GM23338 (cell line): ENCODE measurements at regions not wholly inside any gene's neighbourhood (a gene's known extent, or its start where the extent isn't known, plus 50 kb on each side); places are given as distances from the start of the nearest gene placed in this dataset.

Source experiments
- ATAC-seq: fragments of 200-7000 bp; cut with Tn5 transposase; 3 replicates; pipeline ENCODE4 v1.9.1; 2020
- DNase-seq: peaks from one replicate; pipeline ENCODE4 v3.0.0-alpha.2; 2015; ENCODE audit warnings: low spot score
- H2AFZ ChIP-seq: fragments of 200-600 bp; sonication (generic); 2 replicates; pipeline ENCODE4 v1.8.0; 2016; ENCODE audit warnings: antibody characterized with exemption, mild to moderate bottlenecking, moderate library complexity
- H3F3A ChIP-seq: fragments of 200-600 bp; sonication (generic); replicated peaks from 2 replicates; pipeline ENCODE4 v1.8.0; 2017; ENCODE audit warnings: antibody characterized with exemption, mixed run types, low read depth
- H3K27ac ChIP-seq: fragments of 200-600 bp; sonication (generic); 2 replicates; pipeline ENCODE4 v1.6.1; 2016; ENCODE audit warnings: low read depth
- H3K27me3 ChIP-seq: fragments of 200-600 bp; sonication (generic); 2 replicates; pipeline ENCODE4 v1.8.0; 2016; ENCODE audit warnings: mild to moderate bottlenecking, mixed run types, moderate library complexity; ENCODE audit not compliant: insufficient read depth
- H3K36me3 ChIP-seq: fragments of 200-600 bp; sonication (generic); 2 replicates; pipeline ENCODE4 v1.8.0; 2016; ENCODE audit warnings: mild to moderate bottlenecking; ENCODE audit not compliant: insufficient read depth
- H3K4me1 ChIP-seq: fragments of 200-600 bp; sonication (generic); 2 replicates; pipeline ENCODE4 v1.8.0; 2016; ENCODE audit warnings: mild to moderate bottlenecking, moderate library complexity; ENCODE audit not compliant: insufficient read depth
- H3K4me2 ChIP-seq: fragments of 200-600 bp; sonication (generic); 2 replicates; pipeline ENCODE4 v1.7.1; 2017; ENCODE audit warnings: mixed run types
- H3K4me3 ChIP-seq: fragments of 200-600 bp; sonication (generic); 2 replicates; pipeline ENCODE4 v1.6.1; 2016; ENCODE audit warnings: mixed run types
- H3K79me2 ChIP-seq: fragments of 200-600 bp; sonication (generic); replicated peaks from 2 replicates; pipeline ENCODE4 v1.8.0; 2017; ENCODE audit warnings: mild to moderate bottlenecking; ENCODE audit not compliant: insufficient read depth
- H3K9me2 ChIP-seq: fragments of 200-600 bp; sonication (generic); 2 replicates; pipeline ENCODE4 v1.8.0; 2017; ENCODE audit not compliant: insufficient read depth
- H4K20me1 ChIP-seq: fragments of 200-600 bp; sonication (generic); replicated peaks from 2 replicates; pipeline ENCODE4 v1.8.0; 2017; ENCODE audit warnings: mild to moderate bottlenecking; ENCODE audit not compliant: insufficient read depth
- H3K27ac Mint-ChIP-seq: 2 replicates; pipeline ENCODE4 v1.8.0; 2020; ENCODE audit warnings: inconsistent platforms, mild to moderate bottlenecking, moderate library complexity, mixed read lengths
- H3K27me3 Mint-ChIP-seq: 3 replicates; pipeline ENCODE4 v1.8.0; 2022; ENCODE audit warnings: low read depth, mild to moderate bottlenecking, moderate library complexity, mixed read lengths, inconsistent platforms; ENCODE audit not compliant: insufficient read depth, poor library complexity
- H3K36me3 Mint-ChIP-seq: 3 replicates; pipeline ENCODE4 v1.8.0; 2021; ENCODE audit warnings: low read depth, mild to moderate bottlenecking, inconsistent platforms, moderate library complexity, mixed read lengths
- H3K4me1 Mint-ChIP-seq: 3 replicates; pipeline ENCODE4 v1.8.0; 2020; ENCODE audit warnings: mild to moderate bottlenecking, inconsistent platforms, mixed read lengths
- H3K4me3 Mint-ChIP-seq: 3 replicates; pipeline ENCODE4 v1.8.0; 2021; ENCODE audit warnings: moderate library complexity, mild to moderate bottlenecking, inconsistent platforms, mixed read lengths
- H3K9me3 Mint-ChIP-seq: 3 replicates; pipeline ENCODE4 v1.8.0; 2020; ENCODE audit warnings: moderate library complexity, mild to moderate bottlenecking, inconsistent platforms, mixed read lengths
- CREB1 ChIP-seq: fragments of 250-450 bp; sonication (Bioruptor Pico); IDR thresholded peaks from 2 replicates; pipeline ENCODE4 v1.5.0; 2020; ENCODE audit warnings: low read depth, mild to moderate bottlenecking, moderate library complexity
- EZH2 ChIP-seq: fragments of 200-600 bp; sonication (generic); IDR thresholded peaks from one replicate; pipeline ENCODE4 v1.8.0; 2017; ENCODE audit warnings: antibody characterized with exemption, mild to moderate bottlenecking, low read depth; ENCODE audit not compliant: unreplicated experiment
- JUNB ChIP-seq: IDR thresholded peaks from one replicate; pipeline ENCODE4 v1.6.1; 2016; ENCODE audit warnings: antibody characterized with exemption; ENCODE audit not compliant: unreplicated experiment
- POLR2AphosphoS5 ChIP-seq: IDR thresholded peaks from 2 replicates; pipeline ENCODE4 v1.6.1; 2016; ENCODE audit warnings: antibody characterized with exemption, low read depth
- TF ChIP-seq, protein P1 (sequence below): IDR thresholded peaks from 2 replicates; pipeline ENCODE4 v1.6.1; 2016; ENCODE audit warnings: antibody characterized with exemption
- TF ChIP-seq, protein P2 (sequence below): fragments of 250-450 bp; sonication (Bioruptor Pico); IDR thresholded peaks from 2 replicates; pipeline ENCODE4 v1.5.0; 2020; ENCODE audit warnings: mild to moderate bottlenecking, moderate library complexity

DNA sequence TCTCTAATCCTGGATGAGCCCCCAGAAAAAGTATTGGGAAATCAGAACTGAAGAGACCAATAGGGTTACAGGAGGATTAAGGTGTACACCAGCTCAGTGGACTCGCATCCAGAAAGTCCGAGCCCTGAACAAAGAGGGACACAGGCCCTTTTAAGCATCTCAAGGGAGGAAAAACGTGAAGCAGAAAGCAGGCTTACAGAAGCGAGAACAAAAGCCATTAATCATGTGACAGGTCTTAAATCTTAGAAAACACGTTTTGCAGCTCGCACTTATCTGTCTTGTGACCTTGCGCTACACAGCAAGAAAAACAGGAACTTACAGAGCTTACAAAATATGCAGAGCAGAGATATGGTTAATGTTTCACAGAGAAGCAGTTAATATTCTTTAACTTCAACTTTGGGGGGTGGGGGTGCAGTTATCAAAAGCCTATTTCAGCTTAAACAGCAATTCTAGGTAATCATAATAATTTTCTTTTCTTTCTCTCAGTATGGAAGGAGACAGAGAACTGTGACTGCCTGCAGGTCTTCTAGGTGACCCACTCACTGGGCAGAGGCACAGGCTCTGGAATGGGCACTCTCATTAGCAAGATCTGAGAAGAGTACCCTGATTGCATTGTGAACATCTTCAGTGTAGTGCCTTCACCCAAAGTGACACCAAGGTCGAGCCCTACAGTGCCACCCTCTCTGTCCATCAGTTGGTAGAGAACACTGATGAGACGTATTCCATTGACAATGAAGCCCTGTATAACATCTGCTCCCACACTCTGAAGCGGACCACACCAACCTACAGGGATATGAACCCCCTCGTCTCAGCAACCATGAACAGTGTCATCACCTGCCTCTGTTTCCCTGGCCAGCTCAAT, 65.0 kb upstream of the MOCS1 start:
- Histone ChIP-seq H3K9me2 (0 out of 2 replicates have a peak, but pooled peaks cover 5% of the 10 kb centered on the region), H3K27ac (no peak overlapping the region), H3K79me2 (no peaks in the 10 kb centered on the region), H3K36me3 (no peaks in the 10 kb centered on the region; the same call in 1 of the 2 replicates), H3K4me1 (no peaks in the 10 kb centered on the region), H3F3A (no peaks in the 10 kb centered on the region), H2AFZ (no peak overlapping the region), H3K4me2 (no peak overlapping the region), H4K20me1 (no peaks in the 10 kb centered on the region), H3K27me3 (no peaks in the 10 kb centered on the region), H3K4me3 (no peak overlapping the region)
- Mint-ChIP-seq H3K9me3 (peaks cover 54% of the 10 kb centered on the region), H3K4me3 (no peak overlapping the region), H3K4me1 (no peaks in the 10 kb centered on the region), H3K27me3 (no peaks in the 10 kb centered on the region), H3K27ac (no peak overlapping the region), H3K36me3 (peaks cover 27% of the 10 kb centered on the region)
- DNase-seq (no peak), ATAC-seq (no peak)
- TF ChIP-seq POLR2AphosphoS5 (no peak), JUNB (no peak), EZH2 (no peak), CREB1 (no peak)
- TF ChIP-seq, protein P1, sequence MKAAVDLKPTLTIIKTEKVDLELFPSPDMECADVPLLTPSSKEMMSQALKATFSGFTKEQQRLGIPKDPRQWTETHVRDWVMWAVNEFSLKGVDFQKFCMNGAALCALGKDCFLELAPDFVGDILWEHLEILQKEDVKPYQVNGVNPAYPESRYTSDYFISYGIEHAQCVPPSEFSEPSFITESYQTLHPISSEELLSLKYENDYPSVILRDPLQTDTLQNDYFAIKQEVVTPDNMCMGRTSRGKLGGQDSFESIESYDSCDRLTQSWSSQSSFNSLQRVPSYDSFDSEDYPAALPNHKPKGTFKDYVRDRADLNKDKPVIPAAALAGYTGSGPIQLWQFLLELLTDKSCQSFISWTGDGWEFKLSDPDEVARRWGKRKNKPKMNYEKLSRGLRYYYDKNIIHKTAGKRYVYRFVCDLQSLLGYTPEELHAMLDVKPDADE: no peak
- TF ChIP-seq, protein P2, sequence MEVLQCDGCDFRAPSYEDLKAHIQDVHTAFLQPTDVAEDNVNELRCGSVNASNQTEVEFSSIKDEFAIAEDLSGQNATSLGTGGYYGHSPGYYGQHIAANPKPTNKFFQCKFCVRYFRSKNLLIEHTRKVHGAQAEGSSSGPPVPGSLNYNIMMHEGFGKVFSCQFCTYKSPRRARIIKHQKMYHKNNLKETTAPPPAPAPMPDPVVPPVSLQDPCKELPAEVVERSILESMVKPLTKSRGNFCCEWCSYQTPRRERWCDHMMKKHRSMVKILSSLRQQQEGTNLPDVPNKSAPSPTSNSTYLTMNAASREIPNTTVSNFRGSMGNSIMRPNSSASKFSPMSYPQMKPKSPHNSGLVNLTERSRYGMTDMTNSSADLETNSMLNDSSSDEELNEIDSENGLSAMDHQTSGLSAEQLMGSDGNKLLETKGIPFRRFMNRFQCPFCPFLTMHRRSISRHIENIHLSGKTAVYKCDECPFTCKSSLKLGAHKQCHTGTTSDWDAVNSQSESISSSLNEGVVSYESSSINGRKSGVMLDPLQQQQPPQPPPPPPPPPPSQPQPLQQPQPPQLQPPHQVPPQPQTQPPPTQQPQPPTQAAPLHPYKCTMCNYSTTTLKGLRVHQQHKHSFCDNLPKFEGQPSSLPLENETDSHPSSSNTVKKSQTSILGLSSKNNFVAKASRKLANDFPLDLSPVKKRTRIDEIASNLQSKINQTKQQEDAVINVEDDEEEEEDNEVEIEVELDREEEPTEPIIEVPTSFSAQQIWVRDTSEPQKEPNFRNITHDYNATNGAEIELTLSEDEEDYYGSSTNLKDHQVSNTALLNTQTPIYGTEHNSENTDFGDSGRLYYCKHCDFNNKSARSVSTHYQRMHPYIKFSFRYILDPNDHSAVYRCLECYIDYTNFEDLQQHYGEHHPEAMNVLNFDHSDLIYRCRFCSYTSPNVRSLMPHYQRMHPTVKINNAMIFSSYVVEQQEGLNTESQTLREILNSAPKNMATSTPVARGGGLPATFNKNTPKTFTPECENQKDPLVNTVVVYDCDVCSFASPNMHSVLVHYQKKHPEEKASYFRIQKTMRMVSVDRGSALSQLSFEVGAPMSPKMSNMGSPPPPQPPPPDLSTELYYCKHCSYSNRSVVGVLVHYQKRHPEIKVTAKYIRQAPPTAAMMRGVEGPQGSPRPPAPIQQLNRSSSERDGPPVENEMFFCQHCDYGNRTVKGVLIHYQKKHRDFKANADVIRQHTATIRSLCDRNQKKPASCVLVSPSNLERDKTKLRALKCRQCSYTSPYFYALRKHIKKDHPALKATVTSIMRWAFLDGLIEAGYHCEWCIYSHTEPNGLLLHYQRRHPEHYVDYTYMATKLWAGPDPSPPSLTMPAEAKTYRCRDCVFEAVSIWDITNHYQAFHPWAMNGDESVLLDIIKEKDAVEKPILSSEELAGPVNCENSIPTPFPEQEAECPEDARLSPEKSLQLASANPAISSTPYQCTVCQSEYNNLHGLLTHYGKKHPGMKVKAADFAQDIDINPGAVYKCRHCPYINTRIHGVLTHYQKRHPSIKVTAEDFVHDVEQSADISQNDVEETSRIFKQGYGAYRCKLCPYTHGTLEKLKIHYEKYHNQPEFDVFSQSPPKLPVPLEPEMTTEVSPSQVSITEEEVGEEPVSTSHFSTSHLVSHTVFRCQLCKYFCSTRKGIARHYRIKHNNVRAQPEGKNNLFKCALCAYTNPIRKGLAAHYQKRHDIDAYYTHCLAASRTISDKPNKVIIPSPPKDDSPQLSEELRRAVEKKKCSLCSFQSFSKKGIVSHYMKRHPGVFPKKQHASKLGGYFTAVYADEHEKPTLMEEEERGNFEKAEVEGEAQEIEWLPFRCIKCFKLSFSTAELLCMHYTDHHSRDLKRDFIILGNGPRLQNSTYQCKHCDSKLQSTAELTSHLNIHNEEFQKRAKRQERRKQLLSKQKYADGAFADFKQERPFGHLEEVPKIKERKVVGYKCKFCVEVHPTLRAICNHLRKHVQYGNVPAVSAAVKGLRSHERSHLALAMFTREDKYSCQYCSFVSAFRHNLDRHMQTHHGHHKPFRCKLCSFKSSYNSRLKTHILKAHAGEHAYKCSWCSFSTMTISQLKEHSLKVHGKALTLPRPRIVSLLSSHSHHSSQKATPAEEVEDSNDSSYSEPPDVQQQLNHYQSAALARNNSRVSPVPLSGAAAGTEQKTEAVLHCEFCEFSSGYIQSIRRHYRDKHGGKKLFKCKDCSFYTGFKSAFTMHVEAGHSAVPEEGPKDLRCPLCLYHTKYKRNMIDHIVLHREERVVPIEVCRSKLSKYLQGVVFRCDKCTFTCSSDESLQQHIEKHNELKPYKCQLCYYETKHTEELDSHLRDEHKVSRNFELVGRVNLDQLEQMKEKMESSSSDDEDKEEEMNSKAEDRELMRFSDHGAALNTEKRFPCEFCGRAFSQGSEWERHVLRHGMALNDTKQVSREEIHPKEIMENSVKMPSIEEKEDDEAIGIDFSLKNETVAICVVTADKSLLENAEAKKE (CRISPR knock-in tag): no peak
